ENCODE measurements at regions not wholly inside any gene's neighbourhood (a gene's known extent, or its start where the extent isn't known, plus 50 kb on each side); places are given as distances from the start of the nearest gene placed in this dataset.

DNA sequence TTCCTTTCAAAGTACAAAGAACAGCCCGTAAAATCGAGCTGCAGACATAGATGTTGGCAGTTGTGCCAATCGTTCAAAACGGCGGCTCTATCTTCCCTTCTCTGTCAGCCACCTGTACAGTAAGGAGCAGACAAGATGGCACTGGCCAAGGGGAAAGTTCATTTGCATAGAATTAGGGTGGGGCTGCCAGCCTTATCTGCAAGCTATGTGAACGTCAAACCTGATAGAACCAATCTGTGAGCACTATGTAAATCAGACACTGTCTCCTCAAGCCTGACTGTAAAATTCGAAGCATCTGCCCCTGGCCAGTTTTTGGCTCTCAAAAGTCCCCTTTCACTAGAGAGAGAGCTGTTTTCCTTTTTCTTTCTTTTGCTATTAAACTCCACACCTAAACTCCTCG lies 374.5 kb downstream of the EPM2A start:
- no peak for FAIRE-seq

DNA sequence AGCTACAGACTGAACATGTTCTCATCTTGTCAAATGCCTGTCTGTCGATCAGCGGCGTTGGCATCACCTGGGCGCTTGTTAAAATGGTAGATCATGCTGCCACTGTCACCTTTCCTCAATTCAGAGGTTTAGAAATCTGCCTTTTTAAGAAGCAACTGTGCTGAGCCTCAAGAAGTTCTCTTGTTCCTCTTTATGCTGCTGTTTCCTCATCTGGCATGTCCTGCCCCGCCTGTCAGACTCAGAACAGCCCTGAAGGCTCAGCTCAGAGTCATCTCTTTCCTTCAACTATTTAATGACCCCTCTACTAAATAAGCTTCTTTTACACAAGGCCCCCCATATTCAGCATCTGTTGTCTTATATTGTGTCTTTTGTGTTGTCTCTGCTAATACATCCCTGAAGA lies 368.2 kb downstream of the EPM2A start:
- FAIRE-seq, result no peak

DNA sequence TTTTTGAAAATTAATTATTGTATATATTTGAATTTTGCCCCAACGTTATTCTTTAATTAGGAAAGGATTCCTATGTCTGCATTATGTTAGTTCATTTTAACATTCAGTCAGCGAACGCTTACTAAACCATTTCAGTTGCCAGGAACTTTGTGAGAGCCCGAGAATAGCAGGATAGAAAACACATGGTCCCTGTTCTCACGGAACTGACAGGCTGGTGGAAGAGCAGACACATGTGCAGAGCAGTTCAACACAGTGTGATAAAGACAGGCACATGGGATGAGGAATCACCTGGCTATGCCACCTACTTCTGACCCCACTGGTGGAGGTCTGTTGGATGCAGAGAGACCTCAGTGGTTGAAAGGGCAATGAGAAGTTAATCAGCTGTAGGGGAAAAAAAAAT lies 367.2 kb downstream of the EPM2A start:
- no peak for FAIRE-seq

DNA sequence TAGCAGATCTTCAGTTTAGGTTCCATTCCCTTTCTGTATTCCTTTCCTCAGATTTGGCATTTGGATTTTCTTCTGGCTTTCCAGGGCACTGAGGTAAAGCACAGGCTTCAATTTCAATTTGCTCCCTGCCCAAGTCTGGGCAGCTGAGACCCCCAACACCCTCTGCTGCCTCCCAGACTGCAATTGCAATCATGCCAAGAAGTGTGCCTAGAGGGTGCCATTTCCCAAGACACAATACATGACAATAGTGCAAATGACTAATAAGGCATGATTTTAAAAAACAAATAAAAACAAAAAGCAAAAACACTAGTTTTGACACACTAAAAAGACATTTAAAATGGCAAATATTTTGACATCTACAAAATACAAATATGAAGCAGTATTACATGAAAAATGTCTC lies 364.8 kb downstream of the EPM2A start:
- no peak for FAIRE-seq

DNA sequence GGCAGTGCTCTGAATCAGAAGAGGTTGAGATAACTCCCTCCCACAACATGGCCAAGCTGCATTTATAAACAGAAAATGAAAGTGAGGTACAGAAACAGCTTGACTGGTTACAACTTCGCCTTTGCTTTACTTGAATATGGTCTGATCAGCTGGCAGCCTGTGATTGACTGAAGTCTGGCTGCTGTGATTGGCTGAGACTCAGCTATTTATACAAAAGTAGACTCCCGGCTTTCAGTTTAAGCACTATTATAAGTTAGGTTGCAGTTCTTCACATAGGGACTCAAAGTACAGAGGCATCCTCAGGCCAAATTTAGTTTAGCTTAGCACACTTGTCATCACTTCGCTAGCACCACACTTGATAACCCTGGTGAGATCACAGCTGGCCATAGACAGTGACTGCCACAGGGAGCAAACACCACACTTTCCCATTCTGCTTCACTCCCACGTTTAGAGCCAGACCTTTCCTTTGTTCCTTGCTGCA lies 362.6 kb downstream of the EPM2A start:
- FAIRE-seq, result no peak

DNA sequence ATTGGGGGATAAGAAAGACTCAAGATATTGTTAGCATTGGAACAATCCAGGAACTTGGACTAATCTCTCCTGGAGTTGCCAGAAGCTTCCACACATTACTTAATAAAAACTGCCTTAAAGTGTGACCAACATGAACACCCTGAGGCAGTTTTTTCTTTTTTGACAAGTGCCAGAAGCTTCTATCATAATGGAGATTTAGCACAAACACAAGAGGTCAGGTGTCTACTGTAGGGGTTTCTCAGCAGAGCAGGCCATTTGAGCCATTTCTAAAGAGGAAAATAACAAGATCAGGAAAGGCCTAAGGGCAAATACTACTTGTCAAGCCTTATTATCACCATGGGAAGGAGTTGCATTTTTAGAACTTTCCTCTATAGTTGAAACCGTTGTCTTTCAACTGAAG lies 361.5 kb downstream of the EPM2A start:
- FAIRE-seq, result no peak

DNA sequence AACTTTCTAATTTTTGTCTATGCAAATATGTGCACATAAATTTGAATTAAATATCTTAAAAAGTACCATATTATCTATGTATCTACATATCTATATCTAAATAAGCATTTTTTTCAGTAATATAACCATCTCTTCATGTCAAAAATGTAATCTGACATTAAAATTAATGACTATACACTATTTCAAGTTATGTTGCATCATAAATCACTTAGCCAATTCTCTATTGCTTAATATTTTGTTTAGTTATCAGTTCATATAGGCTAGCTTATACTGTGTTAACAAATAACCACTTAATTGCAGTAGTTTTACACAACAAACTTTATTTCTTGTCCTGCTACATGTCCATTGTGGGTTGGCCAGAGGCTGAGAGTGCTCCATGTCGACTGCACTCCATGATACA lies 360.8 kb downstream of the EPM2A start:
- FAIRE-seq, result no peak

DNA sequence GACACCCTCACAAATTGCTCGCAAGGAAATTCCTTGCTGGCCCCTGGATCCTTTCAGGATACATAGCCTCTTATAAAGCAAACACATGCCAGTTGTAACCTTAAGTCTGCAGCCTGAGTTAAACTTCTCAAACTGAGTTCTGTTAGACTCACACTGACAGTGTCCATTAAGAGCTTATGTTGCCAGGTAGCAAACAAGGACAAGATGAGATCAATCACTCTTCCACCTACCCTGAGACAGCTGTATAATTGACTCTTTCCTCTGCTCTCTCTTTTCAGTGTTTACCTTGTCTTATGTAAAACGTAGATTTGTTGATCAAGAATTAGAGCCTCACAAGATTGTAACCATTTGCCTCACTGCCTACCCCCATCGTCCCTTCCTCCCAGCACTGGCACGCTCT lies 359.8 kb downstream of the EPM2A start:
- no peak for FAIRE-seq

DNA sequence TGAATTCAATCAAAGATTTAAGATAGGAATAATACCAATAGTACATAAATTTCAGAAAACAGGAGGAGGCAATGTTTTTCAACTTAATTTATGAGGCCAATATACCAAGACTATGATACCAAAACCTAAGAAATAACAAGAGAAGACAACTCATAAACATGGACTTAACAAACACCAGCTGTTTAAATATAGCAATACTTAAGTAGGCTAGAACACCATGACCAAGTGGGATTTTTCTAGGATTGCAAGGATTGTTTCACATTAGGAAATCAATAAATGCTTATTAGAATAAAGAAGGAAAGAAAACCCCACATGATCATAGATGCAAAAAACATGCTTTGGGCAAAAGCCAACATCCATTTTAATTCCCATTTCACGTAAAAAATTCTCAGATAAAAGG lies 355.1 kb downstream of the EPM2A start:
- FAIRE-seq, result no peak

DNA sequence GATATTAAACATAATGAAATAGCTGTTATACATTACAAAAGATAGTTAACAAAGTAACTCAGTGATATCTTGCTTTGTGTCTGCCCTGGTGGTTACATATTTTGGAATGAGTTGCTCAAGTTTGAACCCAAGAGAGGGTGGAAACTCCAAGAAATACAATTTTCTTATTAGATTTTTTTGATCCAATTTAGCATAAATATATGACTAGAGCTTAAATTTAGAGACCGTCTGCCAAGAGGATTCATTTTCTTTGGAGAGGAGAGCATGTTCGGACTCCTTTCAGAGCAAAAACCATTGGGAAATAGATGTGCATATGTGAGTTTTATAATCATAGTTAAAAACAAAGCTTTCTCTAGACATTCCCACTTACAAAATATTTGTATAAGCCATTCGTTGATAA lies 353.4 kb downstream of the EPM2A start:
- no peak for FAIRE-seq

DNA sequence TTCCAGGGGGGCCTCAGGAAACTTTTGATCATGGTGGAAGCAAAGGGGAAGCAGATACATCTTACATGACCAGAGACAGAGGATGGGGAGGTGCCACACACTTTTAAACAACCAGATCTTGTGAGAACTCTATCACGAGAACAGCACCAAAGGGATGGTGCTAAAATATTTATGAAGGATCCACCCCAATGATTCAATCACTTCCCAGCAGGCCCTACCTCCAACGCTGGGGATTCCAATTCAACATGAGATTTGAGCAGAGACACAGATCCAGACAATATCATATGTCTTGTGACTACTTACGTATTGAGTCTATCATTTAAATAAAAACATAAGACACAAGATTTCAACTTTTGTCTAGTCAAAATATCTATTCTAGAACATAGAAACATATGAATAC lies 351.9 kb downstream of the EPM2A start:
- no peak for FAIRE-seq

DNA sequence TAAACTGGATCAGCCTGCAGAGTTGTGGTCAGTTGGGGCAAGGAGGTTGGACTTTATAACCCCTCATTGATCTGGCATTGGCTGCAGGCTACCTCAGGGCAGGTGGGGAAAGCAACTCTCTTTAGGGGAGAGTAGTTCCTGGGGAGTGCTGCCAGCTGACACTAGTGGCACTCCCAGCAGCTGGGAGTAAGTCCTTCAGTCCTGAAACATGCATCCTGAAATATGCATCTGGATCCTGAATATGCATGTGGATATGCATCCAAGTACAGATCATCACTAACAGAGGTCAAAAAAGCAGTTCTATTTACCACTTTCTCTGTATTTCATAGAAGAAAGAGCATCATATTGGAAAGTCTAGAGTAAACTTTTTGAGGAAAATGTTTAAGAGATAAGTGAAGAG lies 350.8 kb downstream of the EPM2A start:
- FAIRE-seq, result no peak

DNA sequence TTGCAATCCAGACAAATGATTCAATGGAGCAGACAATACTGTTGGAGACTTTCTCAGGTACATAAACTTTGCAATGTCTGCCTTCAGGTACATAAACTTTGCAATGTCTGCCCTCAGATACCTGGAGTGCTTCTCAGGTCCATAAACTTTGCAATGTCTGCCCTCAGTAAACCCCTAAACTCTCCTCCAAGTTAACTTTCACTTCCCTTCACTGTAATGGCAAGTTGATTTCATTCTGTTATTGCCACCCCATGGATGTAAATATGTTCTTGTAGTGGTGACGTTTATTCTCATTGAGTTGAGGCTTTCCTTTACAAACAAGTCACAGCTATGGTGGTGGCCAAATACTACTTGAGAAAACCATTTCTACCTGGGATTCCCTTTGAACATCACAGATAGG lies 338.8 kb downstream of the EPM2A start:
- FAIRE-seq, result no peak

DNA sequence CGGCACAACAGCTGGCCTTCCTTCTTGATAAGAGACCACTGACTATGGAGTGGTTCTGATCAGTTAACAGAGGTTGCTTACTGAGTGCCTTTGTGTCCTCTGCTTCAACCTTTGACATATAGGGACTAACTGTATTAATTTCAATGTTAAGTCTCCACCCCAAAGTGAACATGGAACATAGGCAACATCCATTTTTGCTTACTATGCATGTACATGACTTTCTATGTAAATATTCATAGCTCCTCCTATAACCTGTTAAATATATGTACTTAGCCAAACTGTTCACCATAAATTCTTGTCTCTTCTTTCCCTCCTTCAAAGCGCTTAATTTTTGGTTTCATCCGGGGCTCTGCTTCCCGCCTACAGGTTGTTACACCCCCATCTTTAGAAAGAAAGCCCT lies 334.8 kb downstream of the EPM2A start:
- no peak for FAIRE-seq

DNA sequence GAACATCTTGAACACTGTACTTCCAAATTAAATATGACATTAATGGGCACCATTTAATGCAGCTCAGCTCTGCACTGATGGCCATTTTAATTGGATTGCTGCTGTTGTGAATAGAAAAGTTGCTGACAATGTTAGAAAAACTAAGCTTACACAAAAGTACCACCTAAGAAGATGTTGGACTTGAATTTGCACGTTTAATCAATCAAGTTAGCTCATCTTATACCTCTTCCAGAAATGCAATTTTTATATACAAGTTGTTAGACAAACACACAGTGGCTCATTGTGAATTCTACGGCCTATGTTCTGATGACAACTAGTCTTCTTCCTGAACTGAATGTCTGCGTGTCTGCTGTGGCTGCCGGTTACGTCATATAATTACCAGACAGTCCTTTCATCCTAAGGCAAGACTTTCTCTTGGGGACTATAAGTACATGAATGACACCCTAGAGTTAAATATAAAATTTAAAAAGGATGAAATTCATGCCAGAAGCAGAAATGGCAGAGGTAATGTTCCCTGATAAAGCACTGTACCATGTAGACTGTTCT lies 330.2 kb downstream of the EPM2A start:
- no peak for FAIRE-seq

DNA sequence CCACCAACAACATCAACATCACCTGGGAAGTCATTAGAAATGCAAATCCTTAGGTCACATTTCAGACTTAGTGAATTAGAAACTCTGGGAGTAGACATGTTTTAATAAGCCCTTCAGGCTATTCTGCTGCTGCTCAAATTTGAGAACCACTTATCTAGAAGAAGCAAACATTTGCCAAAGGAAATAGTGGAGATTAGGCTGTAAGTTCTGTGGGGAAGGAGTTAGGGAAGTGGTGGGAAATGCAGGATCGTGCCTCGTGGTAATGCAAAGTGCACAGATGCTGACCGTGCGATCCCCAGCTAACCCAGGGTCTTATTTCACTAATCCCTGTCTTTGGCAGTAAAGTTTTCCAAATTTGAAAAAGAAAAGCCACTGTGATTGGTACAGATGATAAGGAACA lies 328.5 kb downstream of the EPM2A start:
- FAIRE-seq, result no peak

DNA sequence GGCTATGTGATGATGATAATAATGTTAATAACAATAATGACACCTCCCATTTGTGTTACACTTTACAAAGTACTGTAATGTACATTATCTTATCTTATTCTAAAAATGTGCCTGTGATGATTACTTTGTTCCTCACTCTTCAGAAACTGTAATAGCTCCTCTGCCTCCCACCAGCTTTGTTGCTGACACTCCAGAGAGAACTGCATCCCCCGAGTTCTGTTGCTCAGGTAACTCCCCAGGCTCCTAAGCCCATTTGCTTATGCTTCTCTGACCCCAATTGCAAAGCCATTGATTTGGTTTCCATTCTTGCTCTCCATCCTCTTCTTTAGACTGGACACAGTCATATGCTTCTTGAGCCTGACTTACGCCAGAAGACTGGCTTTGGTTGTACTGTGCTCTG lies 319.7 kb downstream of the EPM2A start:
- no peak for FAIRE-seq

DNA sequence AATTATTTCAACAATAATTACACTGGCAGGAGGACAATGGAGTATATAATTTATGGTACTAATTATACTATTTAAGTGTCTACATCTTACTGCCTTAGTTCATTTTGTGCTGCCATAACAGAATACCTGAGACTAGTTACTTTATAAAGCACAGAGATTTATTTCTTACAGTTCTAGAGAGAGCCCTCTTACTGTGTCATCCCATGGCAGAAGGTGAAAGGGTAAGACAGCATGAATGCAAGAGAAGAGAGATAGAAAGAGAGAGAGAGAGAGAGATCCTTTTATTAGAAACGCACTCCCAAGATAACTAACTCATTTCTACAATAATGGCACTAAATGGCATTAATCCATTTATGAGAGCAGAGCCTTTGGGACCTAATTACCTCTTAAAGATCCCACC lies 314.7 kb downstream of the EPM2A start:
- no peak for FAIRE-seq

DNA sequence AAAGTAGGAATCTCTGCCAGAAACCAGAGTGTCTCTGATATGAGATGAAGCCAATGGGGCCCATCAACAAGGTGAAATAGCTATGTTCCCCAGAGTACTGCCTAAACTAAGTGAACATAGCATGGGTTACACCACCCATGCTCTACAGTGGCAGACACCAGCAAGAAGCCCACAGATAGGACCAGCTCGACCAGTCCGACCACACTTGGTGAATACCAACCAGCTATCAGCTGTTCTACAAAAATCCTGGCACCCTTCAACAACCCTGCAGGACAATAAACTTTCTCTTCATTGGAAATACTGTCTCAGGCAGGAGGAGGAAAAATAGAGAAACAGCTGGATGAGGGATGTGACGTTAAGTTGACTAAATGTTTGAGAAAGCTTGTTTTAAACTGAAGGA lies 311.4 kb downstream of the EPM2A start:
- no peak for FAIRE-seq

DNA sequence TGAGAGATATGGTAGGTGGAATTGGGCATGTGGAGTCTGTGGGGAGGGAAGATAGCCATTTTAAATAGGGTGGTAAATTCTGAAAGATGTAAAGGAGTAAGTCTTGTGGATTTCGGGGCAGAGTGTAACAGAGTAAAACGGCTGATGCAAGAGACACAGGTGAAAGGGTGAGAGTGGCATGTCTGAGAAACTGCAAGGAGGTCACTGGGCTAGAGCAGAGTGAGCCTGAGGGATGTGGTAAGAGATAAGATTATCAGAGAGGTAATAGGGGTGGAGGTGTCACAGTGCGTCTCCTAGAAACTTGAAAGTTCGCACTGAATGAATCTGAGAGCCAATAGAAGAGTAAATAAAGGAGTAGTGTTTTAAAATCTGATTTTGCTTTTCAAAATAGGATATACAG lies 308.1 kb downstream of the EPM2A start:
- FAIRE-seq, result no peak

DNA sequence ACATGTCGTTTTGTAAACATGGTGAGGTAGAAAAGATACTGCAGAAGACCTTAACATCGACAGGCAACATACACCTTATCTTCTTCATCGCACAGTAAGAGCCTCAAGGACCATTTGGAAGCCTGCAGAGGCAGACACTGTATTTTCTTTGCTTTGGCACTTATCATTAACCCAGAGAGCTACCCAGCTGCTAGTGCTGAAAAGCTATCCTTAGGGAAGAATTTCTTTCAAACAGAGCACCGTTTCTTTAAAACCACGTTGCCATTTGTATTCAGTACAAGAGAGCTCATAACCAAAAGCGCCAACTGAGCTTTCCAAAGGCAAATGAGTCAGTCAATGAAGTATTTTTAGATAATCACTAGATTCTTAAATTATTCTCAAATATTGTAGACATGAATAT lies 306.6 kb downstream of the EPM2A start:
- no peak for FAIRE-seq

DNA sequence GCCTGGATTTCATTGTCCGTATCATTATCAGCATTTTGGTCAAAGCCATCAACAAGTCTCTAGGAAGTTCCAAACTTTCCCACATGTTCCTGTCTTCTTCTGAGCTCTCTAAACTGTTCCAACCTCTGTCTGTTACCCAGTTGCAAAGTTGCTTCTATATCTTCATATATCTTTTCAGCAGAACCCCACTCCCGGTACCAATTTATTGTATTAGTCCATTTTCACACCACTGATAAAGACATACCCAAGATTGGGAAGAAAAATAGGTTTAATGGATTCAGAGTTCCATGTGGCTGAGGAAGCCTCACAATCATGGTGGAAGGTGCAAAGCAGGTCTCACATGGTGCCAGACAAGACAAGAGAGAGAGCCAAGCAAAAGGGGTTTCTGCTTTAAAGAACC lies 293.2 kb downstream of the EPM2A start:
- FAIRE-seq, result no peak

DNA sequence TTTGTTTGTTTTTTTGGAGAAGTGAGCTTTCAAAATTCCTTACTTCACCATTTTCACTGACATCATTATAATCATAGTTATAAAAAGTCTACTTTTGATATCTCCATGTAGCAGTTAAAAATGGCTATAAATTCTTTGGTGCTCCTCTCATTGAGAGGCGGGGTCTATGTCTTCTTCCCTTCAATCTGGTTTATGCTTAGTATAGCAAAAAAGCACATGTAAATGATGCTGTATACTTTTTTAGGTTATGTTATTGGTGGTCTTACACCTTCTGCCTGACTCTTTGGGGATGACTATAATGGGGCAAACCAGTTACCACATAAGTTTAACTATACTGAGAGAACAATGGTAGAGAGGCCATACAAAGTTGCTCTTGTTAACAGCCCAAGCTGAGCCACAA lies 289.6 kb downstream of the EPM2A start:
- no peak for FAIRE-seq

DNA sequence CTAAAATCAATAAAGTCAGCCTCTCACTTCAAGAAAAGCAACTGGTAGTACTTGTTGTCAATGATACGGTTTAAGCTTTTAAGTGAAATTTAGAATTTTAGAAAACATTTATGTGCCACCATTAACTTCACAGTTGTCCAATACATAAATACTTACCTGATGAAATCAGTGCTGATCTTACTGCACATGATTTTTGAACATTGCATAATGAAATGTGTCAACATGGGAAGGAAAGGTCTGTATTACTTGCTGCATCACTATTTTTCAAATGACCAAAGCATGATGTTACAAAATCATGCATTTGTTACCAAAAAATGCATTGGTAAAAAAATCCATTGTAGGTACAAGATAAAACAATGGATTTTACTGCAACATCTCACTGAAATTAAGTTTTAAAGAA lies 284.3 kb downstream of the EPM2A start:
- no peak for FAIRE-seq

DNA sequence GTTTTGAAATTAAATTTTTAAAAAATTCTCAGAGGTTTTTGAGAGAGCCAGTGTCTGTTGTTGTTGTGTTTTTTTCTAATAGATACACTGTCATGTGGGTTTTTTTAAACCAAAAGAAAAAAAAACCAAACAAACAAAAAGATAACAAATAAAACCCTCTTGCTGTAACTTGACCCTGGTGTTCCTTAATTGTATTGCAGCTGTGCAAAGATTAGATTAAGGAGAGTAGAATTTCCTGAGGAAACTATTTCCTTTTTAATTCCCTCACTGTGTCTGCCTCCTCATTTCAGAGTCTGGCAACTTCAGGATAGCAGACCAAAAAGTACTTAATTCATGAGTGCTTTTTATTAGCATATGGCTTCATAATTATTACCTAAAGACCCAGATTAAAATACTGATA lies 281.9 kb downstream of the EPM2A start:
- FAIRE-seq, result no peak

DNA sequence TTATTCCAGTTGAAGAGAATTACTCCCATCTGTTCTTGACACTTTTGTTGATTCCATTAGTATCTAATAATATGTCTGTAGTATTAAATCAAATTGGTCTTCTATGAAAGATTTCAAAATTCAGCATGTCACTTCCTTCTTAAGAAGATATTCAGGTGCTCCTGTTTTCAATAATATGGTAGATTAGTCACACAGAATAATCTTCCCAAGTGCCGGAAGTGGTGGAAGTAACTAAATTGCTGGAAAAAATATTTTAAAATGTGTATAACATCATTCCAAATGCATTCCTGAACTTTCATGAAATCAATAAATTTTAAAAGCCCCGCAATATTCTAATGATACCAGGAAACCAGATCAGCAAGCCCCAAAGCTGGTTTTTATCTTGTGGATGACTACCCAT lies 281.3 kb downstream of the EPM2A start:
- no peak for FAIRE-seq

Data from colon (tissue), 2 donors.